GM12865 (cell line): ENCODE measurements at regions not wholly inside any gene's neighbourhood (a gene's known extent, or its start where the extent isn't known, plus 50 kb on each side); places are given as distances from the start of the nearest gene placed in this dataset.
A peak's percentile ranks its signal among the peaks of the same experiment; 100 is the strongest.

Source experiments
- DNase-seq: peaks from one replicate; pipeline ENCODE4 v3.0.0; 2010; ENCODE audit warnings: low read depth
- H3K4me3 ChIP-seq: 2 replicates; pipeline ENCODE4 v1.5.1; 2011; ENCODE audit warnings: mild to moderate bottlenecking, low read depth, low read length, control low read depth
- CTCF ChIP-seq: IDR thresholded peaks from 2 replicates; pipeline ENCODE4 v1.5.1; 2011; ENCODE audit warnings: low read length, control low read depth, low read depth, inconsistent platforms; ENCODE audit not compliant: insufficient read depth; ENCODE audit errors: missing control alignments

GRCh38 chr12:19970116-19970515 is 398.2 kb upstream of the PDE3A start:
- no peak overlapping the region for H3K4me3 ChIP-seq
- no peak for DNase-seq
- no peak for TF ChIP-seq CTCF

- no peak for DNase-seq
- no peak overlapping the region for H3K4me3 ChIP-seq
- no peak for TF ChIP-seq CTCF
Observed at GRCh38 chr12:19970821-19971220, 397.5 kb upstream of the PDE3A start.

GRCh38 chr12:19971361-19972280 is 396.7 kb upstream of the PDE3A start:
- no peak for DNase-seq
- no peak for TF ChIP-seq CTCF
- H3K4me3 ChIP-seq: no peak overlapping the region

- TF ChIP-seq CTCF: no peak
- peak; percentile 75 for DNase-seq
- H3K4me3 ChIP-seq: no peak overlapping the region
Observed at GRCh38 chr12:19972325-19973288, 395.7 kb upstream of the PDE3A start.

GRCh38 chr12:19978193-19978592 is 390.1 kb upstream of the PDE3A start:
- no peak for DNase-seq
- no peak for TF ChIP-seq CTCF
- H3K4me3 ChIP-seq: no peak overlapping the region

GRCh38 chr12:19979584-19979983 is 388.8 kb upstream of the PDE3A start:
- no peak overlapping the region for H3K4me3 ChIP-seq
- DNase-seq: no peak
- no peak for TF ChIP-seq CTCF
